ENCODE measurements at regions not wholly inside any gene's neighbourhood (a gene's known extent, or its start where the extent isn't known, plus 50 kb on each side); places are given as distances from the start of the nearest gene placed in this dataset.

- no peak for DNase-seq
Observed at GRCh38 chr2:126831234-126832005, 67.3 kb upstream of the TEX51 start.

- no peak for DNase-seq
Observed at GRCh38 chr2:126832014-126832413, 66.7 kb upstream of the TEX51 start.

GRCh38 chr2:126832757-126833156 is 65.9 kb upstream of the TEX51 start:
- DNase-seq = no peak

GRCh38 chr2:126834006-126834659 is 64.6 kb upstream of the TEX51 start:
- DNase-seq = no peak

GRCh38 chr2:126835261-126835660 is 63.4 kb upstream of the TEX51 start:
- DNase-seq = no peak

GRCh38 chr2:126835831-126836230 is 62.9 kb upstream of the TEX51 start:
- DNase-seq = no peak

- no peak for DNase-seq
Observed at GRCh38 chr2:126836761-126837679, 61.7 kb upstream of the TEX51 start.

- no peak for DNase-seq
Observed at GRCh38 chr2:126837966-126838715, 60.5 kb upstream of the TEX51 start.

GRCh38 chr2:126838716-126838985 is 60.0 kb upstream of the TEX51 start:
- DNase-seq = no peak

- DNase-seq = no peak
Observed at GRCh38 chr2:126839796-126840195, 58.9 kb upstream of the TEX51 start.

GRCh38 chr2:126843081-126843480 is 55.6 kb upstream of the TEX51 start:
- no peak for DNase-seq

- DNase-seq = no peak
Observed at GRCh38 chr2:126846241-126846640, 52.4 kb upstream of the TEX51 start.

Measured in NCI-H748 treated with DMSO at 0.1 percent for 48 hours (cell line).